GM12878 (cell line): ENCODE measurements at regions not wholly inside any gene's neighbourhood (a gene's known extent, or its start where the extent isn't known, plus 50 kb on each side); places are given as distances from the start of the nearest gene placed in this dataset.

ENCODE experiments used
- ATAC-seq: fragments of 200-7000 bp; cut with Tn5 transposase; 3 replicates; pipeline ENCODE4 v1.9.1; 2020; ENCODE audit warnings: mild to moderate bottlenecking, moderate library complexity
- BruUV-seq: library from RNA; stranded (reverse); fragments of 400-500 nt; replicated peaks from 2 replicates; lab custom pipeline; 2021; lab: Mats Ljungman, UMichigan
- CTCF ChIA-PET: fragments of 300-600 bp; sonication (Branson Sonifier 250); formaldehyde crosslinking; extraction: SDS; loops from one replicate; lab custom pipeline; 2021; ENCODE audit warnings: inconsistent platforms; lab: Yijun Ruan, JAX
- POLR2A ChIA-PET: fragments of 350-600 bp; formaldehyde crosslinking; extraction: SDS; loops from one replicate; lab custom pipeline; 2021; ENCODE audit warnings: inconsistent platforms; lab: Charles Lee
- RAD21 ChIA-PET: fragments of 300-600 bp; sonication (Branson Sonifier 250); formaldehyde crosslinking; loops from one replicate; lab custom pipeline; 2023; ENCODE audit warnings: antibody characterized with exemption; ENCODE audit not compliant: unreplicated experiment; lab: Charles Lee
- SMC1A ChIA-PET: fragments of 300-600 bp; sonication (Branson Sonifier 250); formaldehyde crosslinking; loops from one replicate; lab custom pipeline; 2023; ENCODE audit not compliant: unreplicated experiment, uncharacterized antibody; lab: Charles Lee
- DNase-seq: peaks from one replicate; pipeline ENCODE4 v3.0.0-alpha.2; 2011; ENCODE audit warnings: low read depth, low spot score
- FAIRE-seq: peaks from 3 replicates; lab custom pipeline; 2011; peaks lifted over from hg19 to GRCh38; lab: Jason Lieb, UNC
- H2AFZ ChIP-seq: 2 replicates; pipeline ENCODE4 v1.6.0; 2011; ENCODE audit warnings: low read depth, low read length, control low read depth; ENCODE audit not compliant: control insufficient read depth
- H3K27ac ChIP-seq: 2 replicates; pipeline ENCODE4 v1.5.1; 2011; ENCODE audit warnings: control low read depth; ENCODE audit not compliant: control insufficient read depth, insufficient read depth
- H3K27me3 ChIP-seq, 2 experiments: replicated peaks in 1 of 2; 2 replicates each; pipeline versions ENCODE4 v1.6.0 to v1.6.1; 2011; ENCODE audit warnings: low read length in 1 of 2; ENCODE audit not compliant: control insufficient read depth in 2 of 2, insufficient read depth in 2 of 2
- H3K36me3 ChIP-seq, 2 experiments: 2 replicates each; pipeline ENCODE4 v1.5.1; 2011; ENCODE audit warnings: low read length in 1 of 2; ENCODE audit not compliant: control insufficient read depth in 2 of 2, insufficient read depth in 2 of 2
- H3K4me1 ChIP-seq: 2 replicates; pipeline ENCODE4 v1.6.1; 2011; ENCODE audit warnings: mild to moderate bottlenecking, low read length, moderate library complexity, mixed read lengths; ENCODE audit not compliant: control insufficient read depth, insufficient read depth
- H3K4me2 ChIP-seq: 2 replicates; pipeline ENCODE4 v1.6.0; 2011; ENCODE audit warnings: control low read depth; ENCODE audit not compliant: control insufficient read depth, insufficient read depth
- H3K4me3 ChIP-seq: fragments of 200-600 bp; sonication (generic); 2 replicates; pipeline ENCODE4 v1.5.1; 2016
- H3K79me2 ChIP-seq: 2 replicates; pipeline ENCODE4 v1.6.0; 2011; ENCODE audit warnings: low read length; ENCODE audit not compliant: control insufficient read depth, insufficient read depth
- H3K9ac ChIP-seq: 2 replicates; pipeline ENCODE4 v1.8.0; 2011; ENCODE audit warnings: low read length, control low read depth, mixed read lengths; ENCODE audit not compliant: control insufficient read depth, insufficient read depth
- H3K9me3 ChIP-seq: replicated peaks from 3 replicates; pipeline ENCODE4 v1.5.1; 2011; ENCODE audit warnings: mild to moderate bottlenecking, low read length; ENCODE audit not compliant: control insufficient read depth, insufficient read depth
- H4K20me1 ChIP-seq: 2 replicates; pipeline ENCODE4 v1.6.0; 2011; ENCODE audit not compliant: control insufficient read depth, insufficient read depth
- CBX5 ChIP-seq: sonication (generic); IDR thresholded peaks from 2 replicates; pipeline ENCODE4 v1.6.1; 2016; ENCODE audit warnings: low read depth, moderate library complexity, mild to moderate bottlenecking, inconsistent platforms
- HDAC6 ChIP-seq: fragments of 200-600 bp; sonication (generic); IDR thresholded peaks from one replicate; pipeline ENCODE4 v1.8.0; 2017; ENCODE audit warnings: antibody characterized with exemption; ENCODE audit not compliant: unreplicated experiment
- NFXL1 ChIP-seq: fragments of 450-650 bp; IDR thresholded peaks from 2 replicates; pipeline ENCODE4 v1.6.1; 2017; ENCODE audit warnings: antibody characterized with exemption, mild to moderate bottlenecking, borderline replicate concordance
- PAX5 ChIP-seq: IDR thresholded peaks from 2 replicates; pipeline ENCODE4 v1.6.1; 2011; ENCODE audit warnings: low read depth, low read length, borderline replicate concordance
- PKNOX1 ChIP-seq: fragments of 450-650 bp; IDR thresholded peaks from 2 replicates; pipeline ENCODE4 v1.6.1; 2016; ENCODE audit warnings: mild to moderate bottlenecking
- POLR2AphosphoS2 ChIP-seq: IDR thresholded peaks from 2 replicates; pipeline ENCODE4 v1.6.1; 2011; ENCODE audit warnings: low read depth, mild to moderate bottlenecking, low read length, improper control_type of control experiment, moderate library complexity
- RCOR1 ChIP-seq: conservative IDR thresholded peaks from 2 replicates; pipeline ENCODE4 v1.6.1; 2012; ENCODE audit warnings: low read depth, low read length, improper control_type of control experiment
- SKIL ChIP-seq: fragments of 450-650 bp; IDR thresholded peaks from 2 replicates; pipeline ENCODE4 v1.6.1; 2017; ENCODE audit warnings: mild to moderate bottlenecking, low read depth, inconsistent platforms; ENCODE audit not compliant: poor library complexity, severe bottlenecking
- SUZ12 ChIP-seq: fragments of 200-600 bp; sonication (generic); IDR thresholded peaks from one replicate; pipeline ENCODE4 v1.6.1; 2018; ENCODE audit warnings: antibody characterized with exemption, mild to moderate bottlenecking; ENCODE audit not compliant: unreplicated experiment
- ZBTB11 ChIP-seq: fragments of 450-650 bp; formaldehyde crosslinking; IDR thresholded peaks from 2 replicates; pipeline ENCODE4 v1.5.0; 2022; ENCODE audit warnings: mild to moderate bottlenecking, missing genetic modification characterization
- ZNF384 ChIP-seq: IDR thresholded peaks from 2 replicates; pipeline ENCODE4 v1.6.1; 2012; ENCODE audit warnings: low read depth, mild to moderate bottlenecking, low read length, improper control_type of control experiment, borderline replicate concordance
- ZSCAN29 ChIP-seq: fragments of 450-650 bp; IDR thresholded peaks from 2 replicates; pipeline ENCODE4 v1.6.1; 2017; ENCODE audit warnings: mild to moderate bottlenecking, moderate library complexity
- in situ Hi-C: fragments of 300-500 bp; cut with MboI; formaldehyde crosslinking; loops from 9 replicates; pipeline ENCODE4 v1.14.3; 2018; ENCODE audit warnings: mixed read lengths
- intact Hi-C: fragments of 100-400 bp; cut with micrococcal nuclease; formaldehyde crosslinking; loops from one replicate; pipeline ENCODE4 v1.14.2; 2022; ENCODE audit not compliant: unreplicated experiment

GRCh38 chr7:131152766-131153165 is 174.9 kb upstream of the MKLN1 start:
- no peak for DNase-seq
- no TSS peak for BruUV-seq
- ATAC-seq: no peak
- intact Hi-C loops (no loop called here), in situ Hi-C loops (no loop called here)
- POLR2A ChIA-PET: no interaction called here
- Histone ChIP-seq H3K9me3 (no peaks in the 10 kb centered on the region), H3K27ac (no peak overlapping the region), H3K4me2 (no peak overlapping the region), H3K27me3 (no peaks in the 10 kb centered on the region), H3K36me3 (no peaks in the 10 kb centered on the region), H3K79me2 (no peaks in the 10 kb centered on the region), H2AFZ (no peak overlapping the region), H3K4me3 (no peak overlapping the region), H3K4me1 (no peaks in the 10 kb centered on the region), H4K20me1 (no peaks in the 10 kb centered on the region), H3K9ac (no peak overlapping the region)
- SMC1A ChIA-PET: interaction anchor here (0.8 to 1.7 kb wide), 2 partner anchors 17 to 29 kb away, joined by 3 to 4 read pairs; no protein-coding TSS in a partner anchor
- TF ChIP-seq PAX5 (no peak), NFXL1 (no peak), CBX5 (no peak)
- no peak for FAIRE-seq
- CTCF ChIA-PET: no interaction called here
- RAD21 ChIA-PET: no interaction called here

GRCh38 chr7:131154380-131154779 is 173.3 kb upstream of the MKLN1 start:
- no peaks in the 10 kb centered on the region for H3K79me2 ChIP-seq
- no peak for ATAC-seq
- in situ Hi-C loops (no loop called here), intact Hi-C loops (no loop called here)
- no peak overlapping the region for H3K27ac ChIP-seq
- no peaks in the 10 kb centered on the region for H3K27me3 ChIP-seq
- FAIRE-seq: no peak
- no TSS peak for BruUV-seq
- no peak for DNase-seq
- POLR2A ChIA-PET: interaction anchor here (1.3 kb wide), 1 partner anchor 10 kb away, joined by 3 read pairs; no protein-coding TSS in a partner anchor
- CTCF ChIA-PET: no interaction called here
- SMC1A ChIA-PET: interaction anchor here (1.2 to 1.4 kb wide), 2 partner anchors 9 to 10 kb away, joined by 4 read pairs; no protein-coding TSS in a partner anchor
- no peak overlapping the region for H3K4me2 ChIP-seq
- no peak overlapping the region for H2AFZ ChIP-seq
- no peak overlapping the region for H3K4me3 ChIP-seq
- H3K36me3 ChIP-seq: no peaks in the 10 kb centered on the region
- H3K9ac ChIP-seq: no peak overlapping the region
- no peaks in the 10 kb centered on the region for H4K20me1 ChIP-seq
- RAD21 ChIA-PET: interaction anchor here (1.4 kb wide), 1 partner anchor 30 kb away, joined by 4 read pairs; no protein-coding TSS in a partner anchor
- no peaks in the 10 kb centered on the region for H3K9me3 ChIP-seq
- H3K4me1 ChIP-seq: no peaks in the 10 kb centered on the region
- TF ChIP-seq RCOR1 (no peak), SUZ12 (no peak), POLR2AphosphoS2 (no peak), HDAC6 (no peak), ZNF384 (no peak), SKIL (no peak), ZSCAN29 (no peak), PKNOX1 (no peak), ZBTB11 (CRISPR knock-in tag) (no peak)
